ENCODE measurements at regions not wholly inside any gene's neighbourhood (a gene's known extent, or its start where the extent isn't known, plus 50 kb on each side); places are given as distances from the start of the nearest gene placed in this dataset.

DNA sequence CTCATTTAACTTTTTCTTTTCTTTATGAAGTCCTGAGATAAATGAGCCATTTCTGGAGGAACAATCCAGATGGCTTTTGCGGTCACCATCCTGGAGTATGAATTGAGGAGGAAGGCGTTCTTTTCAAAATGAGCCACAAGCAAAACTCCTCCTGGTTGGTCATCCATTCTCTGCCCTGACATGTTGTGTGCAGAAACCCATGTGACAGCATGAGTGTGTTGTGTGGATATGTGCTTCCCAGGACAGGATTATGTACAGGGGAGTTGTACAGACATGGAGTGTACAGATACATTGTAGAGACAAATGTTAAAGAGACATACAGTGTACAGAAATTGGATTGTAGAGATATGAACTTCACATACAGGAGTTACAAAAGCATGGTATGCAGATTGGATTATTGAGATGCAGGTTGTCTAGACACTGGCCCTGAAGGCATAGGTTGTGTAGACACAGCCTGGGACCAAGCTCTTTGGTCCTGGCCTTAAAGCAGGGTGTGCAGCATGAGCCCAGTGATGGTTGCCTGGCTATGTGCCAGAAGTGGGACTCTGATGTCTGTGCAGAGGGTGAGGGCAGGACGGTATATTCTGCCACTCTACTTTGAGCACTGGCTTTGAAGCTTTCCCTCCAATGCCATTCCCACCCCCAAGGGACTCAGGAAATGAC, 178.5 kb upstream of the ZBED5 start:
- TF ChIP-seq POLR2AphosphoS5 (IDR thresholded peaks at IDR 0.05; ENCODE audit: low read depth): no peak
- TF ChIP-seq, protein P1, sequence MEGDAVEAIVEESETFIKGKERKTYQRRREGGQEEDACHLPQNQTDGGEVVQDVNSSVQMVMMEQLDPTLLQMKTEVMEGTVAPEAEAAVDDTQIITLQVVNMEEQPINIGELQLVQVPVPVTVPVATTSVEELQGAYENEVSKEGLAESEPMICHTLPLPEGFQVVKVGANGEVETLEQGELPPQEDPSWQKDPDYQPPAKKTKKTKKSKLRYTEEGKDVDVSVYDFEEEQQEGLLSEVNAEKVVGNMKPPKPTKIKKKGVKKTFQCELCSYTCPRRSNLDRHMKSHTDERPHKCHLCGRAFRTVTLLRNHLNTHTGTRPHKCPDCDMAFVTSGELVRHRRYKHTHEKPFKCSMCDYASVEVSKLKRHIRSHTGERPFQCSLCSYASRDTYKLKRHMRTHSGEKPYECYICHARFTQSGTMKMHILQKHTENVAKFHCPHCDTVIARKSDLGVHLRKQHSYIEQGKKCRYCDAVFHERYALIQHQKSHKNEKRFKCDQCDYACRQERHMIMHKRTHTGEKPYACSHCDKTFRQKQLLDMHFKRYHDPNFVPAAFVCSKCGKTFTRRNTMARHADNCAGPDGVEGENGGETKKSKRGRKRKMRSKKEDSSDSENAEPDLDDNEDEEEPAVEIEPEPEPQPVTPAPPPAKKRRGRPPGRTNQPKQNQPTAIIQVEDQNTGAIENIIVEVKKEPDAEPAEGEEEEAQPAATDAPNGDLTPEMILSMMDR (IDR thresholded peaks at IDR 0.05; ENCODE audit: insufficient read depth, low read length): no peak
- TF ChIP-seq SPI1 (IDR thresholded peaks at IDR 0.05; ENCODE audit: borderline replicate concordance, low read depth): no peak
- no peak for TF ChIP-seq GABPA (IDR thresholded peaks at IDR 0.05; ENCODE audit: low read depth)
- TF ChIP-seq, protein P2, sequence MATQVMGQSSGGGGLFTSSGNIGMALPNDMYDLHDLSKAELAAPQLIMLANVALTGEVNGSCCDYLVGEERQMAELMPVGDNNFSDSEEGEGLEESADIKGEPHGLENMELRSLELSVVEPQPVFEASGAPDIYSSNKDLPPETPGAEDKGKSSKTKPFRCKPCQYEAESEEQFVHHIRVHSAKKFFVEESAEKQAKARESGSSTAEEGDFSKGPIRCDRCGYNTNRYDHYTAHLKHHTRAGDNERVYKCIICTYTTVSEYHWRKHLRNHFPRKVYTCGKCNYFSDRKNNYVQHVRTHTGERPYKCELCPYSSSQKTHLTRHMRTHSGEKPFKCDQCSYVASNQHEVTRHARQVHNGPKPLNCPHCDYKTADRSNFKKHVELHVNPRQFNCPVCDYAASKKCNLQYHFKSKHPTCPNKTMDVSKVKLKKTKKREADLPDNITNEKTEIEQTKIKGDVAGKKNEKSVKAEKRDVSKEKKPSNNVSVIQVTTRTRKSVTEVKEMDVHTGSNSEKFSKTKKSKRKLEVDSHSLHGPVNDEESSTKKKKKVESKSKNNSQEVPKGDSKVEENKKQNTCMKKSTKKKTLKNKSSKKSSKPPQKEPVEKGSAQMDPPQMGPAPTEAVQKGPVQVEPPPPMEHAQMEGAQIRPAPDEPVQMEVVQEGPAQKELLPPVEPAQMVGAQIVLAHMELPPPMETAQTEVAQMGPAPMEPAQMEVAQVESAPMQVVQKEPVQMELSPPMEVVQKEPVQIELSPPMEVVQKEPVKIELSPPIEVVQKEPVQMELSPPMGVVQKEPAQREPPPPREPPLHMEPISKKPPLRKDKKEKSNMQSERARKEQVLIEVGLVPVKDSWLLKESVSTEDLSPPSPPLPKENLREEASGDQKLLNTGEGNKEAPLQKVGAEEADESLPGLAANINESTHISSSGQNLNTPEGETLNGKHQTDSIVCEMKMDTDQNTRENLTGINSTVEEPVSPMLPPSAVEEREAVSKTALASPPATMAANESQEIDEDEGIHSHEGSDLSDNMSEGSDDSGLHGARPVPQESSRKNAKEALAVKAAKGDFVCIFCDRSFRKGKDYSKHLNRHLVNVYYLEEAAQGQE (IDR thresholded peaks at IDR 0.05; ENCODE audit: insufficient replicate concordance, low read depth): no peak

Data from HL-60 (cell line).